Lung microvascular endothelial cell (primary cell): ENCODE measurements at regions not wholly inside any gene's neighbourhood (a gene's known extent, or its start where the extent isn't known, plus 50 kb on each side); places are given as distances from the start of the nearest gene placed in this dataset.

Experiments used
- DNase-seq, 2 donors: peaks; one replicate each; pipeline versions ENCODE4 v3.0.0 to v3.0.0-alpha.2; 2010; ENCODE audit warnings: low read depth in 2 of 2

DNA sequence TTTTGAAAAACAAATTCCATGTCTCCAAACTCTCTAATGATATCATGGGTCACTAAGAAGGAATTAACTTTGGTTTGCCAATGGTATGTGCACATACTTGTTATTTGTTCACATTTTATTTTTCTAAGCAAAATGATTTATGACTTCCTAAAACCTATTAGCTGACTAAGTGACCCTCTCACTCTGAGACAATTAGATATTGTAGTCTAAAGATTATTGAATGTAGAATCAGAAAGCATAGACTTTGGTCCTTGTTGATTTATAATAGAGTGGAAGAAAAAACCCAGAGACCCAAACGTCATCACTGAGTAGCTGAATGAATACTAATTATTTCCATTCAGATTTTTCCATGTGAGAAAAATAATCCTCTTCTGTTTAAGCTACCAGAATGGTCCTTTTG lies 243.5 kb upstream of the ANO3 start:
- no peak for DNase-seq

DNA sequence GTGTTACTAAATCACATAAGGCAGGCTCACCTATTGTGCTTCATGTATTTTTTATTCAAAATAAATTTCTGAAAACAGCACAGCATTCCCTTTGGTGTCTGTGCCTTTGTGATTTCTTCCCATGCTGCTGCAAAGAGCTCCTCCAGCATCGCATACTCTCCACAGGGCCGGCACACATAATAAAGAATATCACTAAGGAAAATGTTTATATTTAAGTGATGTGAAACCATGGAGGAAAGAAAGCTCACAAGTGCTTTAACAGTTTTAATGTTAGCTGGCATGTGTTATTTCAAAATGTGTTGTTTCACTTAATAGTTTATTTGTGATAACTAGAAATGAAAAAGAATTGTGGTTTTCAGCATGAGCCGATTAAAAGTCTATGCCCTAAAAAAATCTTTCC lies 241.3 kb upstream of the ANO3 start:
- DNase-seq: no peak

DNA sequence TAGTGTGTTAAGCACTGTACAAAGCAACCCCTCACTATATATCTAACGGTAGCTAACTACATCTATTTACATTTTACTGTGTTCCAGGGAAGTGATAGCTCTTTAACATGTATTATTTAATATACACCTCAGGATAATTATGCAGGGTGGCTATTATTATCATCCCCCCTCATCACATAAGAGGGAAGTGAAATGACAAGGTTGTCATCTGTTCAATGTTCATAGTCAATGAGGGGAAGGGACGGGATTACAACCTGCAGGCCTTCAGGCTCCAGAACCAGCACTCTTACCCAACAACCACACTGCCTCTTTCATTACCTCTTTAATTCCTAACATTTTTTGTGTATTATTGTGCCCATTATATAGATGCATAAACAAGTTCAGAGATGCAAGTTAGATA lies 238.7 kb upstream of the ANO3 start:
- DNase-seq: no peak

DNA sequence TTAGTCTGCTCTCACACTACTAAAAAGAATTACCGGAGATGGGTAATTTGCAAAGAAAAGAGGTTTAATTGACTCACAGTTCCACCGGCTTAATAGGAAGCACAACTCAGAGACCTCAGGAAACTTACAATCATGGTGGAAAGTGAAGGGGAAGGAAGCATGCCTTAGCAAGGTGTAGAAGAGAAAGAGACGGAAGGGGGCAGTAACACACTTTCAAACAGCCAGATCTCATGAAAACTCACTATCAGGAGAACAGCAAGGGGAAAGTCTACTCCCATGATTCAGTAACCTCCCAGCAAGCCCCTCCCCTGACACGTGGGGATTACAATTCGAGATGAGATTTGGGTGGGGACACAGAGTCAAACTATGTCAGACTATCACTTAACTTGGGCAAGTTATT lies 236.6 kb upstream of the ANO3 start:
- DNase-seq: no peak

DNA sequence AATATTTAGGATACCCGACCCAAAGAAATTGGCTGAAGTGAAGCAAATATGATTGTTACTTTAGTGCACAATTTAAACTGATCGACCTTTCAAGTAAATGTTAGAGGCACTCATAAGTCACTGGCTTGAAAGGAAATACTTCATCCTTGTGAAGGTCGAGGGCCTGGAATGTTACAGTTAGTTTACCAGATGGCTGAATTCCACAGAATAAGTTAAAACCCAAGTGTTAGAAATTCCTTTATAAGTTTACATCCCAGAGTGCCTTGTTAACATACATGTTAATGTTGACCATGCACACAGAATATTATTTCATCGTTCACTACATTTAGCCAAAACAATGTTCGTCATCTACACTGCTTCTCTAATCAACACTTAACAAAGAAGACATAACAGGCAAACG lies 235.5 kb upstream of the ANO3 start:
- no peak for DNase-seq

DNA sequence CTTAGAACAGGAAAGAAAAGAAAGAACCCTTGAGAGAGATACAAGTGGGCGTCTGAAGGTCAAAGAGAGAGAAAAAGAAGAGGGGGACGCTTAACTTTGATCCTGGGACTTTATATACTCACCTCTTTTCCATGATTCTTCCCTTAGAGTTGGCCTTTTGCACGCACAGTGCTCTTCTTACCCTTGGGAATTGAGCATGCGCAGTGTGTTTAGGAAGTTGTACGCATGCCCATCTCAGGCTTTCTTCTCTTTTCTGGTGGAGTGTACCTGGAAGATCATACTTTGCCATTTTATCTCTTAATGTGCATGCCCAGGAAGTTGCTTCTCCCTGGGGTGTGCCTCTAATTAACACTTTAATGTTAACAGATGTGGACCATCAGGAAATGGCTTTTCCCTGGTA lies 229.6 kb upstream of the ANO3 start:
- no peak for DNase-seq

DNA sequence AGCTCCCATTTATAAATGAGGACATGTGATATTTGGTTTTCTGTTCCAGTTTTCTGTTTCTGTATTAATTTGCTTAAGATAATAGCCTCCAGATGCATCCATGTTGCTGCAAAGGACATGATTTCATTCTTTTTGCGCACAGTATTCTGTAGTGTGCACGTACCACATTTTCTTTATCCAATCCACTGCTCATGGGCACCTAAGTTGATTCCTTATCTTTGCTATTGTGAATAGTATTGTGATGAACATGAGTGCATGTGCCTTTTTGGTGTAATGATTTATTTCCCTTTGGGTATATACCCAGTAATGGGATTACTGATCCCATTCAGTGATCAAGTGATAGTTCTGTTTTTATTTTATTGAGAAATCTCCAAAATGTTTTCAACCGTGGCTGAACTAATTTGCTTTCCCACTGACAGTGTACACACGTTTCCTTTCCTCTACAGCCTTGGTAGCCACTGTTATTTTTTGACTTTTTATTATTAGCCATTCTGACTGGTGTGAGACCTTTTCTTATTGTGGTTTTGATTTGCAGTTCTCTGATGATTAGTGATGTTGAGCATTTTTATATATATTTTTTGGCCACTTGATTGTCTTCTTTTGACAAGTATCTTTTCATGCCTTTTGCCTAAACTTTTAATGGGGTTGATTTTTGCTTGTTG lies 226.0 kb upstream of the ANO3 start:
- no peak for DNase-seq

DNA sequence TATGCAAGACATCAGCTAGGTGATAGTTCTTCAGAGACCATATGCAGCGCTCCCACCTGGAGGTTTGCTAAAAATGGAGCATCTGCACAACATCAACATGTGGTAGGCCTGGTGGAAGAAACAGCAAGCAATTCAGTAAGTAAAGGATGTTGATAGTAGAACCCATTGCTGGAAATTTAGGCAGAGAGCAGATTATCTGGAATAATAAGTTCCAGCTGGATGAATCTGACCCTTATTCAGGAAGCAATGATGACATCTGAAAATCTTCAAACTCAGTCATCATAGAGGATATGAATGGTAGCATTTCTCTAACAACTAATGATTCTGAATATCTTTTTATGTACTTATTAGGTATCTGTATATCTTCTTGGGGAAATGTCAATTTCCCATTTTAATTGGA lies 225.2 kb upstream of the ANO3 start:
- DNase-seq: no peak

DNA sequence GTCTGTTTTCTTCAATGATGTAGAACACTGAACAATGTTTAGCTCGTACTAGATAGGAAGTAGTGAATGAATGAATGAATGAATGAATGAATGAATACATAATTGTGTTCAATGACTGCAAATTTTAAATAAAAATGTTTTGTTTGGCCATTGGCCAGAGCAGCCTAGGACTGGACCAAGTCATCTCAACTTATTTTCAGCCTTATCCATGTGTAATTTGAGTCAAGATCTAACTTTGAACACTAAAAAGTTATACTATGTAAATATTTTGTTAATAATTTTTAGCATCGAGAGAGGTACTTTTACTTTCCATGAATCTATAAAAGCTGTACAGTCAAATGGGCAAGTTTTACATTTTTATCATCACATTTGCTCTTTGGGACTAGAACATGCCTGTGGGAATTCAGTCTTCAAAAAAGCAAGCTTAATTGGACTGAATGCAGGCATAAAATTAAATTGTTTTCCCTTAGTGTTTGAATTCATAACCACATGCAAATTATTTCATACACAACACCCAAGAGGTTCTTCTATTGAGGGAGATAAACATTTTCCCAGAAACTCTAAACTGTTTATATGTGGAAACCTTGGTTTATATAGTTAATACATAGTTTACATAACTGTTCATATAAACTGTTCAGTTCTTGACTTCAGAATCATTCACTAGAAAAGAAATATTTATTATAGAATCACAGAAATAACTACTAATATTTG lies 222.1 kb upstream of the ANO3 start:
- no peak for DNase-seq

DNA sequence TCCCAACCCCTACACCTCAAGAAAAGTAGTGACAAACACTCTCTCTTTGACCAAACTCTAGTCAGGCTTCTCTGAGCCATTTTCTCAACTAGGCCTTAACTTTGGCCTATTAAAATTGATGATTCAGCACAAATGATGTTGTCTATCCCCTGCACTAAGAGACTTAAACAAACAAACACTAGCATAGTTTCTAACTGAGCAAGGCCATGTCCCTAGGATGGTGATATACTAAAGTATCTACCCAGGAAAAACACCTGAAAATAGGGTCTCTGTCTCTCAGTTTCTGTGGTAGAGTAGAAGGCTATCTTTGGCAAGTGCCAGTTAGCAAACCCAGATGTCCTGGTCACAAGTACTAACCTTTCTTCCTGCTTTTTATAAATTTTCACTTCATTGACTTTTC lies 219.7 kb upstream of the ANO3 start:
- no peak for DNase-seq

DNA sequence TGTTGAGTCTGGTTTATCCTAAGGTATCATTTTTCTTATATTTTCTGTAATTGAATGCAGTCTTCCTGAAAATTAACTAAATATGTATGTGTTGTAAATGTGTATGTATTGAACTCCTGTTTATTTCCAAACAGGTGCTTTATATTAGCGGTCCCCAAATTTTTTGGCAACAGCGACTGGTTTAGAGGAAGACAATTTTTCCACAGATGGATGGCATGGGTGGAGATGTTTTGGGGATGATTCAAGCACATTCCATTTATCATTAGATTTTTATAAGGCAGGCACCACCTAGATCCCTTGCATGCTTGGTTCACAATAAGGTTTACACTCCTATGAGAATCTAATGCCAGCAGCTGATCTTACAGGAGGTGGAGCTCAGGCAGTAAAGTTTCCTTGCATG lies 210.5 kb upstream of the ANO3 start:
- DNase-seq: no peak

DNA sequence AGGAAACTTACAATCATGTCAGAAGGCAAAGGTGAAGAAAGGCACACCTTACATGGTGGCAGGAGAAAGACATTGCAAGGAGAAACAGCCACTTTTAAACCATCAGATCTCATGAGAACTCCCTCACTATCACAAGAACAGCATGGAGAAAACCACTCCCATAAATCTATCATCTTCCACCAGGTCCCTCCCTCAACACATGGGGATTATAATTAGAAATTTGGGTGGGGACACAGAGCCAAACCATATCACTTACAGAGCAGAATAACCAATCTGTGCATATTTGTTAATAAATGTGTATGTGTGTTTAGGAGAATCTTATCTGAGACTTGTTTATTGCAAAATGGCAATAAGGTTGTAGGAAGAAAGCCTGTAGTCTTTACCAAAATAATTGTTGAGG lies 205.2 kb upstream of the ANO3 start:
- no peak for DNase-seq

DNA sequence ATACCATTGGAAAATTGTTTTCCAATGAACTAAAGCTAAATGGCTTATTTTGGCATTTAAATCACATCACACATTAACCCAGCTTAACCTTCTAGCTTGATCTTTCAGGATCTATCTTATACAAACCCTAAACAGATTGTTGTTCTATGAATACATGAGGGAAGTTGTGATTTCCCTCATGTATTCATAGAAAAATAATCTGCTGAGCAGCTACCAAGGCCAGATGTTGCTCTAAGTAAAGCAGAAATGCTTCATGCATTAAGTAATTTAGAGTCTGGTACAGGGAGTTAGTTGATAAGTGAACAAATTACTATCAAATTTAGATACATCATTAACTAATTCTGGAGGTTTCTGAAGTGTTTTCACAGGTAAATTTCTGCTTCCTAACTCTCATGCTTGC lies 204.6 kb upstream of the ANO3 start:
- DNase-seq: no peak

DNA sequence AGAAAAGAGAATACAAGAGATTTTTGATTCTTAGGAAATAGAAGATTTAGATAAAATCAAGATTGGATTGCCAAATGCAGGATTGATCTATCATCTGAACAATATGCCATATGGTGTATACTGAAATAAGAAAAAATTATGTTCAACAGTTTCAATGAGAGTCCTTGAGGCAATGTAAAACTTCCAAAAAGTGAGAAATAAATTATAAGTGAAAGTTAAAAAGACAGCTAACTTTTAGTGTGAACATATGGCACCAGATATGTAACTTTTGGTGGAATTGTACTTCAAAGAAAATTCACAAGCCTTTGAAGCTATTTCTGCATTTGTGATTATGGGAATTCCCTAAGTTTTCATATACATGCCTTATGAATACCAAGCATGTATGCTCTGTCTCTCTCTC lies 200.5 kb upstream of the ANO3 start:
- no peak for DNase-seq

DNA sequence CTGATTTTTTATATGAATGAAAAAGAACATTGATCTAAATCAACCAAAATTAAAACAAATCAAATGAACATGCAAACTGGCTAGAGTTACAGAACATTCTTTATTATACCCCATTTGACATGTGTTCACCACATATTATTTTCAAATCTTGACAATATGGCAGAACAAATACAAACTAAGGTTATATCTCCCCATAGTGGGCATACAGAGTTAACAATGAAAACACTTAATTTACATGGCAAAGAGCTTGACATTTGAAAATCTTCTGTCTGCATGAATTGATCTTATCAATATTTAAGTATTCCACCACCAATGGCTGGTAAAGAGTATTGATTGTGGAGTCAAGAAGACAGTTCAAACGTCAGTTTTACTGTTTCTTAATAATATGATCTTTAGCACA lies 197.9 kb upstream of the ANO3 start:
- DNase-seq: no peak

DNA sequence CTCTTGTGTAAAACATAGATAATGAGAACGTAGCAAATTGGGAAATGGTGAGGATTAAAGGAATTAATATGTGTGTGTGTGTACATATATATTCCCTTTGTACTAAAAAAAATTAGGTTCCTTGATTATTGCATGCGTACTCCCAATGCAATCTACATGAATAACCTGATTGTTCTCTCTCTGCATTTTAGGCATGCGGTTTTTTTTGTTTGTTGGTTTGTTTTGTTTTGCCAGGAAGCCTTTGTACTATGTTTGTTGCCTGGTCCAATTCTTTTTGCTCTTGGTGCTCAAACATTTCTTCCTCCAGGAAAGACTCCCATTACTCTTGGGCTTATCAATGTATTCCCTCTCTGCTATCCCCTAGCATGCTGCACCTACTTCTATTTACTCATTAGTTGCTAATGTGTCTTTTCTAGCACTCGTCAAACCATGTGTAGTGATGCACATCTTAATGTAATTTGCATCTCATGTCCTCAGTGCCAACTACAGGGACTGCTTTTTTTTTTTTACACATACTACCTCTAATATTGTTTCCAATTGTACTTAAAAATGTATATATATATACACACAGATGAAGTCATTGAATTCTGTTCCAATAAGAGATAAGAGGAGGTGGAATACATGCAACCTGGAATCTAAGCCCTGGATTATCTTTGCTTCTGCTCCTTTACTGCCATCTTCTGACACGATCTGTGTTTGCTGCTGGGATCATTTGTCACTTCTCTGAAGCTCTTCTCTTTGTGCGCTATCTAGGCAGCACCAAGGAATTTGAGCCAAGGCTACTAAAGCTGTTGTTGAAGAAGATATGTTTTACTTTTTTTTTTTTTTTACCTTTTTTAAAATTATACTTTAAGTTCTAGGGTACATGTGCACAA lies 197.2 kb upstream of the ANO3 start:
- DNase-seq: peak in 1 of 2 donors; percentile 0

DNA sequence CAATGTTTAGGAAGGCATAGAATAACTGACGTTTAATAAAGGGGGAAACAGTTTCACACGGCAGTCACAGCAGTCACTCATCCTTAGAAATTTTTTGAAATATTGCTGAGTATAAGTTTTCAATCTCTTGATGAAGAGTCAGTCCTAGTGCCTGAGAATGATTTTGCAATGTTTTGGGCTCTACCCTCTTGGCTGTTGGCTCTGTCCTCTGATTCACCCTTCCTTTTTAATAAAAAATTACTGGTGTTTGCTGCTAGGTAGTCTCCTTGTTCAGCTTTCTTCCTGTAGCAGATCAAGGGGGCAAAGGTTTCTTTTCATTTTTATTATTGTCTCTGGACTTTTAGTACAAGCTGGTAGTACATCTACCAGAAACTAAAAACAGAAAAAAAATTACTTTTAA lies 194.3 kb upstream of the ANO3 start:
- DNase-seq: no peak

DNA sequence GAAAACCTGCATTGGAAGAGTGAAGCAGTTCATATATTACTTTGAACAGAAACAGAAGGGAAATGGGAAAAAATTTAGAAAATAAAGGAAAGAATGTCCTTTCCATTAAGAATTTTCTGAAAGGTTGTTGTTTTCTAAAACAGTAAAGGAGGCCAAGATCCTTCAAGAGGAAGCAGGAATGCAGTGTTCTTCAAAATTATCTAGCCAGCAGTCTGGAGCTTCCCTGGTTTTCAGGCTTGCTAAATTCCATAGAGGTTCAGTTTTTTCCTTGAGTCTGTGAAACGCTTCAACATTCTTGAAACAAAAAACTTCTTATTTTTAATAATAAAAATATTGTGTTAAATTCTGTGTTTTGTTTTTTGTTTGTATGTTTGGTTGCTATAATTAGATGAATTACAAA lies 189.0 kb upstream of the ANO3 start:
- no peak for DNase-seq

DNA sequence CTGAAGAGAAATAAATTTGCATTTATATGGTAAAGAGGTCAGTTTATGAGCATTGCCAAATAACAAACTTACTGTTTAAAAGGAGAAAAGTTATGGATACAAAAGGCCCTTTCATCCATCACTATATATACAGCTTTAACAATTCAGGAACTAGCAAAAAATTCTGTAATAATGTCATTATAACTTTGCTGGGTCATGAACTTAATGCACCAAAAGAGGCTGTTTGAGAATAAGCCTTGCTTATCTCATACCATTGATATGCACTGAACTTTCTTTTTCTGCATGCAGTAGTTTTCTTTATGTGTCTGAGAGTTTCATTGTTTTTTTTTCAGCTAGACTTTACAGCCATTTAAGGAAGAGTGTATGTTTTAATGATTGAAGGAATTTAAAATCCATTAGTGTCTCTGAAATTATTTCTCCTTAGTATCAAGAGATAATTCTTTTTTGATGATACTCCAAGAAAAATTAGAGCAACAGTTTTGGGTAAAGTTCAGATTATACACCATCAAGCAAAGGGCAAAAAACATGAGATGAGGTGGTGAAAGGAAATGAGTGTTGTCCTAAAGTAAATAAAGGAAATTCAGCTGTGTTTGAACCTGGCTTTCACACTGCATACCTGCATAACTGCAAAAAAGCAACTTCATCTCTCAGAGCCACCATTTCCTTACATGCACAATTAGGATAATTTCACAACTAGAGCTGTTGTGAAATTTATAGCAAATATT lies 188.2 kb upstream of the ANO3 start:
- no peak for DNase-seq

DNA sequence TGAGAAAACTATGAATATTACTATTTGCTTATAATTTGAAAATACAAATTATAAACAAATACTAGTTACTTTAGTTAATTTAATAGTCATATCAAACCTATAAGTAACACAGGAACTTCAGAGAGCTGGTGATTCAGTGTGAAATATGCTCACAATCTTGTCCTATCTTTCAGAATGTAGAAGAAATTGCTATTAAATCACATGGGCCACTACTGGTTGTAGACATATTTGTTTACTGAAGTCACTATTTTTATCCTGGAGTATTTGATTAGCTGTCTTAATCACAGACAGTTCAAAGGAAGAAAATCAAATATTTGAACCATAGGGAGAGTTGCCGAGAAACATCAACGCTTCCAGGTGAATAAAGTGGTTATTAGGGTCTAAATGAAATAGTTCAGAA lies 187.6 kb upstream of the ANO3 start:
- no peak for DNase-seq

DNA sequence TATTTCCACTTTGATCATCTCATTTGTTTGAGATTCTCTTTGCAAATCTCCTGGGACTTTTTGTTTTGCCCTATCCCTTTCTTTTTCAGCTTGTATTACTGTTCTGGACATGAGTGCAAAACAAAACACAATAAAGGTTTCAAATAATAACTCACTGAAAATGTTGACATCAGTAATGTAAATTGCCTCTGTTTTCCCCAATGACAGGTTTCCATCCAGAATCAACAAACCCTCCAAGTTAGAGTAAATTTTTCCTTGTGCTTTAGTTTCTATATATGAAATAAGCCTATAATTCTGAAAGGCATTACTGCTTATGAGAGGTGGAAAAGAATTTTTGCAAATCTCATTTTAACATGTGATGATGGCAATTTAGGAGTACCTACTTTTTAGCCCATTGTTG lies 187.0 kb upstream of the ANO3 start:
- no peak for DNase-seq

DNA sequence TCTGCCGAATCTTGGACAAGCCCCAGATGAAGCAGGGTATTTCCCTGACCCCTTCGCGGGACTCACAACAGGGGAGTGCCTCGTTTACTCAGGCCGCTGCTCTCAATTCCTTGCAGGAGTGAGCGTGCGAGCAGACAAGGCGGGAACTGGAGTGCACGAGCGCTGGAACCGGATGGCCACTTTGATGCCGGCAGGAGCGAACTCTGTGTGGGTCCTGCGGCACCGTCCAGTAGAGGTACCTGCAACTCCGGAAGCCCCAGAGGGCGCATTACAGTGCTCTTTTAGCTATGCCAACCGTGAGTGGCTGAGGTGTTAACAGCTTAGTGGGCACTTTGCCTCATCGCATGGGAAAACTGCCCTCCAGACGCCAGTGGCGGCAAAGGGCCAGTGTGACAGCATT lies 182.3 kb upstream of the ANO3 start:
- no peak for DNase-seq
